Ishikawa (cell line): ENCODE measurements at regions not wholly inside any gene's neighbourhood (a gene's known extent, or its start where the extent isn't known, plus 50 kb on each side); places are given as distances from the start of the nearest gene placed in this dataset.

Source experiments
- CEBPB ChIP-seq: IDR thresholded peaks from 2 replicates; pipeline ENCODE4 v1.6.1; 2012
- CREB1 ChIP-seq: IDR thresholded peaks from 2 replicates; pipeline ENCODE4 v1.6.1; 2012; ENCODE audit warnings: low read depth
- EGR1 ChIP-seq: IDR thresholded peaks from 2 replicates; pipeline ENCODE4 v1.6.1; 2012
- EP300 ChIP-seq: IDR thresholded peaks from 2 replicates; pipeline ENCODE4 v1.6.1; 2012; ENCODE audit warnings: borderline replicate concordance
- FOXM1 ChIP-seq: IDR thresholded peaks from 2 replicates; pipeline ENCODE4 v1.6.1; 2012; ENCODE audit warnings: low read depth, borderline replicate concordance
- NFIC ChIP-seq: IDR thresholded peaks from 2 replicates; pipeline ENCODE4 v1.6.1; 2012
- RAD21 ChIP-seq: IDR thresholded peaks from 2 replicates; pipeline ENCODE4 v1.6.1; 2012; ENCODE audit warnings: low read depth
- TAF1 ChIP-seq: IDR thresholded peaks from 2 replicates; pipeline ENCODE4 v1.6.1; 2012; ENCODE audit warnings: low read depth, mild to moderate bottlenecking
- TCF12 ChIP-seq: IDR thresholded peaks from 2 replicates; pipeline ENCODE4 v1.6.1; 2012; ENCODE audit warnings: low read depth
- TEAD4 ChIP-seq: IDR thresholded peaks from 2 replicates; pipeline ENCODE4 v1.6.1; 2012
- YY1 ChIP-seq: IDR thresholded peaks from 2 replicates; pipeline ENCODE4 v1.6.1; 2012; ENCODE audit warnings: low read depth
- ZBTB7A ChIP-seq: IDR thresholded peaks from 2 replicates; pipeline ENCODE4 v1.6.1; 2012; ENCODE audit warnings: low read depth
- TF ChIP-seq, protein P1 (sequence below): IDR thresholded peaks from 2 replicates; pipeline ENCODE4 v1.6.1; 2012; ENCODE audit warnings: low read depth, mild to moderate bottlenecking
- TF ChIP-seq, protein P2 (sequence below): IDR thresholded peaks from 2 replicates; pipeline ENCODE4 v1.6.1; 2012
- TF ChIP-seq, protein P3 (sequence below): IDR thresholded peaks from 2 replicates; pipeline ENCODE4 v1.6.1; 2012

DNA sequence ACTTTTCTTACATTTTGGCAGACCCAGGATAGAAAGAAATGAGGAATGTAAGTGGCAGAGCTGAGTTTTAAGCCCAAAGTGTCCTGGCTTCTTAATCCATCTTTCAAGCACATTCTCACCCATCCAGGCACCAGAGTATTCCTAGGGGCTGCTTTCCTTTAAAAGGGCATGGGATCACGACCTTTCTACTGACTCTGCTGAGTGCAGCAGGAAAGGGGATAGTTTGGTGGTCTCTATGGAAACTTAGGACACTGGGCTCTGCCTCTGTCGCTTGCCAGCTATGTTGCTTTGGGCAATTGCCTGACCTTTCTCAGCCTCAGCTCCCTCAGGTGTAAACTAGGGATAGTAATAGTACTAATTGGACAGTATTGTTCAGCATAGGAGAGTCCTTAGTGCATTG, 458.4 kb downstream of the PDCD6IP start:
- TF ChIP-seq TAF1 = no peak
- TF ChIP-seq FOXM1 = no peak
- no peak for TF ChIP-seq CEBPB
- TF ChIP-seq NFIC = no peak
- TF ChIP-seq TEAD4 = no peak
- no peak for TF ChIP-seq TCF12
- TF ChIP-seq, protein P1, sequence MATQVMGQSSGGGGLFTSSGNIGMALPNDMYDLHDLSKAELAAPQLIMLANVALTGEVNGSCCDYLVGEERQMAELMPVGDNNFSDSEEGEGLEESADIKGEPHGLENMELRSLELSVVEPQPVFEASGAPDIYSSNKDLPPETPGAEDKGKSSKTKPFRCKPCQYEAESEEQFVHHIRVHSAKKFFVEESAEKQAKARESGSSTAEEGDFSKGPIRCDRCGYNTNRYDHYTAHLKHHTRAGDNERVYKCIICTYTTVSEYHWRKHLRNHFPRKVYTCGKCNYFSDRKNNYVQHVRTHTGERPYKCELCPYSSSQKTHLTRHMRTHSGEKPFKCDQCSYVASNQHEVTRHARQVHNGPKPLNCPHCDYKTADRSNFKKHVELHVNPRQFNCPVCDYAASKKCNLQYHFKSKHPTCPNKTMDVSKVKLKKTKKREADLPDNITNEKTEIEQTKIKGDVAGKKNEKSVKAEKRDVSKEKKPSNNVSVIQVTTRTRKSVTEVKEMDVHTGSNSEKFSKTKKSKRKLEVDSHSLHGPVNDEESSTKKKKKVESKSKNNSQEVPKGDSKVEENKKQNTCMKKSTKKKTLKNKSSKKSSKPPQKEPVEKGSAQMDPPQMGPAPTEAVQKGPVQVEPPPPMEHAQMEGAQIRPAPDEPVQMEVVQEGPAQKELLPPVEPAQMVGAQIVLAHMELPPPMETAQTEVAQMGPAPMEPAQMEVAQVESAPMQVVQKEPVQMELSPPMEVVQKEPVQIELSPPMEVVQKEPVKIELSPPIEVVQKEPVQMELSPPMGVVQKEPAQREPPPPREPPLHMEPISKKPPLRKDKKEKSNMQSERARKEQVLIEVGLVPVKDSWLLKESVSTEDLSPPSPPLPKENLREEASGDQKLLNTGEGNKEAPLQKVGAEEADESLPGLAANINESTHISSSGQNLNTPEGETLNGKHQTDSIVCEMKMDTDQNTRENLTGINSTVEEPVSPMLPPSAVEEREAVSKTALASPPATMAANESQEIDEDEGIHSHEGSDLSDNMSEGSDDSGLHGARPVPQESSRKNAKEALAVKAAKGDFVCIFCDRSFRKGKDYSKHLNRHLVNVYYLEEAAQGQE = no peak
- no peak for TF ChIP-seq YY1
- TF ChIP-seq CREB1 = no peak
- no peak for TF ChIP-seq ZBTB7A
- TF ChIP-seq, protein P2, sequence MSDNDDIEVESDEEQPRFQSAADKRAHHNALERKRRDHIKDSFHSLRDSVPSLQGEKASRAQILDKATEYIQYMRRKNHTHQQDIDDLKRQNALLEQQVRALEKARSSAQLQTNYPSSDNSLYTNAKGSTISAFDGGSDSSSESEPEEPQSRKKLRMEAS = no peak
- TF ChIP-seq EP300 = no peak
- no peak for TF ChIP-seq RAD21
- TF ChIP-seq EGR1 = no peak
- TF ChIP-seq, protein P3, sequence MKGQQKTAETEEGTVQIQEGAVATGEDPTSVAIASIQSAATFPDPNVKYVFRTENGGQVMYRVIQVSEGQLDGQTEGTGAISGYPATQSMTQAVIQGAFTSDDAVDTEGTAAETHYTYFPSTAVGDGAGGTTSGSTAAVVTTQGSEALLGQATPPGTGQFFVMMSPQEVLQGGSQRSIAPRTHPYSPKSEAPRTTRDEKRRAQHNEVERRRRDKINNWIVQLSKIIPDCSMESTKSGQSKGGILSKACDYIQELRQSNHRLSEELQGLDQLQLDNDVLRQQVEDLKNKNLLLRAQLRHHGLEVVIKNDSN = no peak

DNA sequence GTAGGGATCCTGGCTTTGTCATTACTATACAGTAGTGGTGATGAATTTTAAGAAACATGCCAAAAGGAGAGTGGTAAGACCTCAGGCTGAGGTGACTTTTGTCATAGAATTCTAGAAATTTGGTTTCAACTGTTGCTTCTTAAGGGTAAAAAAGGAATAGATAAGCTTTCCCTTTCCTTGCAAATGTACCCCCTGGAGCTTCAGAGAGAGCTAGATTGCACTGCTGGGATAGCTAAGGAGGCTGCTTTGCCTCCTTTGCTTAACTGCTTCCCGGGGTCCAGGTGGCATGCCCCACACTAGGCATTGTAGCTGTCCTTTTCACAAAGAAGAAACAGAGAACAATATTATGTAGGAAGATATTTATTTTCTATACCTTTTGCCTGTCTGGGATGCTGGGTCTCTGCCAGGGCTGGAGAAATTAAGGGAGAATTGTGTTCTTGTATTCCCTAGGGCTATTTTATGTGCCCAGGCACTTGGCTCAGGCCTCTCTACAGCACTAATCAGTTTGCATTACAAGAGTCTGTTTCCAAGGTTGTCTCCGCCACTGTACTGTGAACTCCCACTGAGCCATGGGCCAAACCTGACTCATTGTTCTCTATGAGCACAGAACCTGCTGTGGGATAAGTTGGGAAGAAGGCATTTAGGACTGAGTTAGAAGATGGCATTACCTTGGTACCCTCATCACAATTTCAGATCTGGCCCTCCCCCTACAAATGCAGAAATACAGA, 460.0 kb downstream of the PDCD6IP start:
- TF ChIP-seq TAF1 (no peak), EP300 (no peak), CEBPB (no peak), CREB1 (no peak), ZBTB7A (no peak), RAD21 (no peak), TEAD4 (no peak), YY1 (no peak)
- TF ChIP-seq, protein P3 = no peak

DNA sequence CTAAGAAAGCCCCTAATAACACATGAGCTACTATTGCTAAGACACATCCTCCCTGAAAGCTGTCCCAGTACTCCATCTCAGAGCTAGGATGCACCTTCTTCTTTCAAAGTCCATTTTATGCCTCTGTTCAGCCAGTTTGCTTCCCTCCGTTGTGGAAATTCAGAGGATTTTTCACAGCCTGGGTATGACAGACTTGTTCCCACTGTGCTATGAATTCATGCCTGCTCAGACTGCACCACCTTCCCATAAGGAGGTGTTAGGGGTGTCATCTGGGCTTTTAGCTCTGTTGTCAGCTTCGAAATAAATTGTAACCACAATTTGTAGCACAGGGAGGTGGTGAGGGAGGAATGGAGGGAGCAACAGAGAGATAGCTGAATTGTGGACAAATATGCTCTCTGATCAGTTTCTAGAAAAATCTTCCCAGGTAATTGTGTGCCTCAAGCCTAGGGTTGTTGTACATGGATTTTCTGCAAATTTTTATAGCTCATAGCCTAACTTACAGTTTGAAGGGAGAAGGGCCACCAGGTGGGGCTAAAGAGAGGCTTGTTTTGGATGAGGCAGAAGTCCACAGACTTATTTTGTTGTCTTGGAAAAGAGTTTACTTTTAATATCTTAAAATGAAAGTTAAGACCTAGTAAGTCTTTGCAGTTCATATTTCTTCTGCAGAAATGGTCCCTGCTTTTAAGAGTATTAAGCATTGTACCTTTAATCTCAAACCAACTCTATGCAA, 462.0 kb downstream of the PDCD6IP start:
- TF ChIP-seq, protein P2 = no peak
- TF ChIP-seq RAD21 = peak; percentile 51
- TF ChIP-seq TAF1 = no peak
- TF ChIP-seq CEBPB = no peak

DNA sequence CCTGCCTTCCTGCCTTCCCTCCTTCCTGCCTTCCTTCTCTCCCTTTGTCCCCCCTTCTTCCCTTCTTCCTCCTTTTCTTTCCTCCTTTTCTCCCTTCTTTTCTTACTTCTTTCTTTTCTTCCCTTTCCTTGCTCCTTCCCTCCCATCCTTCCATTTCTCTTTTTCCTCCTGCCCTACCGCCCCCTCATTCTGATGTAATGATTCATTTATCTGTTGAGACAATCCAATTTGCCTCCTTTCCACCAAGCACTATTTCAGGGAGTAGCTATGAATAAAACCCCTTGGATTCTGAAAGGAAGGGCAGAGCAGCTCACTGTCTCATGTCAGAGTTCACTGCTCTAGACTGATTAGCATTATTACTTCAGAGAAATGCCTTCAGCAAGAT, 462.6 kb downstream of the PDCD6IP start:
- TF ChIP-seq TAF1 (no peak), CEBPB (no peak), EP300 (no peak), TEAD4 (no peak), TCF12 (no peak), FOXM1 (no peak)
- TF ChIP-seq, protein P2 = no peak

DNA sequence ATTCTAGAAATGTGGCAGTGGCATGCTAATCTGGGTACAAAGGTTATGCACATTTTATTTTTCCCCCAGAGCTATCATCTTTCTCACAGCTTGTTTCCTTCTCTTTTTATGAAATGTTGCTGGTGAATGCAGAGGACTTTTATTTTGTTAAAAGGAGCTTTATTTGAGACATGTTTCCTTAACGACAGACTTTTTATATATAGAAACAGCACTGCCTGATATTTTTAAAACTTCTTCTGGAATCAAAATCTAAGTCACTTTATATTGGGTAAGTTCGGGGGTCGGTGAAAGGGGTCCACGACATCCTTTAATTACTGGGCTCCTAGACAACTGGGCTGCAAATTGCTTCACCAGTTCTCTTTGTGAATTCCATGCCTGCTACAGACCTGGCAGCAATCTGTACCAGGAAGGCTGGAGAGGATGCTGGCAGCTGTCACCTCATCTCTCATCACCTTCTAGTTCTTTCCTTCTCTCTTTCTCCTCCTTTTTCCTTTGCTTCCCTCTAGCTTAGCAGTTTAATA, 464.7 kb downstream of the PDCD6IP start:
- TF ChIP-seq, protein P1 = no peak
- no peak for TF ChIP-seq FOXM1
